Tibial nerve (tissue), 3 donors: ENCODE measurements at regions not wholly inside any gene's neighbourhood (a gene's known extent, or its start where the extent isn't known, plus 50 kb on each side); places are given as distances from the start of the nearest gene placed in this dataset.

Source experiments
- POLR2A ChIP-seq, 2 donors: fragments of 450-650 bp; IDR thresholded peaks; one replicate each; pipeline ENCODE4 v1.6.1; 2017; ENCODE audit warnings: antibody characterized with exemption in 2 of 2, mild to moderate bottlenecking in 2 of 2, moderate library complexity in 2 of 2
- TF ChIP-seq, protein P1 (sequence below), 5 experiments: fragments of 200-600 bp in 3 of 5; fragments of 450-650 bp in 2 of 5; sonication (generic) in 3 of 5; IDR thresholded peaks; one replicate each; pipeline ENCODE4 v1.5.1; 2016 to 2019; ENCODE audit warnings: antibody characterized with exemption in 5 of 5, mild to moderate bottlenecking in 3 of 5, moderate library complexity in 2 of 5

- TF ChIP-seq, protein P1, sequence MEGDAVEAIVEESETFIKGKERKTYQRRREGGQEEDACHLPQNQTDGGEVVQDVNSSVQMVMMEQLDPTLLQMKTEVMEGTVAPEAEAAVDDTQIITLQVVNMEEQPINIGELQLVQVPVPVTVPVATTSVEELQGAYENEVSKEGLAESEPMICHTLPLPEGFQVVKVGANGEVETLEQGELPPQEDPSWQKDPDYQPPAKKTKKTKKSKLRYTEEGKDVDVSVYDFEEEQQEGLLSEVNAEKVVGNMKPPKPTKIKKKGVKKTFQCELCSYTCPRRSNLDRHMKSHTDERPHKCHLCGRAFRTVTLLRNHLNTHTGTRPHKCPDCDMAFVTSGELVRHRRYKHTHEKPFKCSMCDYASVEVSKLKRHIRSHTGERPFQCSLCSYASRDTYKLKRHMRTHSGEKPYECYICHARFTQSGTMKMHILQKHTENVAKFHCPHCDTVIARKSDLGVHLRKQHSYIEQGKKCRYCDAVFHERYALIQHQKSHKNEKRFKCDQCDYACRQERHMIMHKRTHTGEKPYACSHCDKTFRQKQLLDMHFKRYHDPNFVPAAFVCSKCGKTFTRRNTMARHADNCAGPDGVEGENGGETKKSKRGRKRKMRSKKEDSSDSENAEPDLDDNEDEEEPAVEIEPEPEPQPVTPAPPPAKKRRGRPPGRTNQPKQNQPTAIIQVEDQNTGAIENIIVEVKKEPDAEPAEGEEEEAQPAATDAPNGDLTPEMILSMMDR (IDR thresholded peaks at IDR 0.05), result no peak
- no peak for TF ChIP-seq POLR2A (IDR thresholded peaks at IDR 0.05)
Observed at GRCh38 chr9:87799503-87799902, 73.6 kb downstream of the CTSL start.
